Breast epithelium (tissue), 4 donors: ENCODE measurements at regions not wholly inside any gene's neighbourhood (a gene's known extent, or its start where the extent isn't known, plus 50 kb on each side); places are given as distances from the start of the nearest gene placed in this dataset.

ENCODE experiments used
- DNase-seq, 2 donors: peaks; one replicate each; pipeline ENCODE4 v3.0.0-alpha.2; 2019; ENCODE audit warnings: low spot score in 2 of 2
- H3K27ac ChIP-seq, 2 donors: fragments of 200-600 bp; sonication (generic) in 1 of 2; one replicate each; pipeline ENCODE4 v1.5.1; 2016 to 2019; ENCODE audit warnings: mild to moderate bottlenecking in 1 of 2
- H3K27me3 ChIP-seq, 2 donors: fragments of 200-600 bp; sonication (generic) in 1 of 2; one replicate each; pipeline versions ENCODE4 v1.5.1 to v1.6.0; 2017 to 2019; ENCODE audit warnings: control low read depth in 1 of 2, mild to moderate bottlenecking in 1 of 2
- H3K36me3 ChIP-seq: fragments of 200-600 bp; one replicate; pipeline ENCODE4 v1.5.1; 2019
- H3K4me1 ChIP-seq, 2 donors: fragments of 200-600 bp; sonication (generic); one replicate each; pipeline ENCODE4 v1.5.1; 2016 to 2019; ENCODE audit warnings: control low read depth in 1 of 2
- H3K4me3 ChIP-seq, 3 donors: fragments of 200-600 bp; sonication (generic); 1 replicate in 2 of 3; 2 replicates in 1 of 3; pipeline ENCODE4 v1.5.1; 2016 to 2019; ENCODE audit warnings: mild to moderate bottlenecking in 3 of 3, moderate library complexity in 2 of 3
- H3K9me3 ChIP-seq, 2 donors: fragments of 200-600 bp; sonication (generic) in 1 of 2; one replicate each; pipeline ENCODE4 v1.5.1; 2016 to 2019; ENCODE audit warnings: control low read depth in 1 of 2
- POLR2A ChIP-seq: fragments of 450-650 bp; IDR thresholded peaks from one replicate; pipeline ENCODE4 v1.6.1; 2016; ENCODE audit warnings: antibody characterized with exemption, mild to moderate bottlenecking, moderate library complexity
- POLR2AphosphoS5 ChIP-seq, 3 donors: sonication (generic); formaldehyde crosslinking; IDR thresholded peaks; one replicate each; pipeline ENCODE4 v1.6.1; 2017; ENCODE audit warnings: antibody characterized with exemption in 3 of 3
- intact Hi-C: fragments of 100-400 bp; cut with DNase I; formaldehyde crosslinking; loops from one replicate; pipeline ENCODE4 v1.15.1; 2023; ENCODE audit warnings: low total_unique reads
- TF ChIP-seq, protein P1 (sequence below), 3 donors: fragments of 450-650 bp; IDR thresholded peaks; one replicate each; pipeline ENCODE4 v1.5.1; 2016 to 2017; ENCODE audit warnings: antibody characterized with exemption in 3 of 3, mild to moderate bottlenecking in 3 of 3, moderate library complexity in 3 of 3

DNA sequence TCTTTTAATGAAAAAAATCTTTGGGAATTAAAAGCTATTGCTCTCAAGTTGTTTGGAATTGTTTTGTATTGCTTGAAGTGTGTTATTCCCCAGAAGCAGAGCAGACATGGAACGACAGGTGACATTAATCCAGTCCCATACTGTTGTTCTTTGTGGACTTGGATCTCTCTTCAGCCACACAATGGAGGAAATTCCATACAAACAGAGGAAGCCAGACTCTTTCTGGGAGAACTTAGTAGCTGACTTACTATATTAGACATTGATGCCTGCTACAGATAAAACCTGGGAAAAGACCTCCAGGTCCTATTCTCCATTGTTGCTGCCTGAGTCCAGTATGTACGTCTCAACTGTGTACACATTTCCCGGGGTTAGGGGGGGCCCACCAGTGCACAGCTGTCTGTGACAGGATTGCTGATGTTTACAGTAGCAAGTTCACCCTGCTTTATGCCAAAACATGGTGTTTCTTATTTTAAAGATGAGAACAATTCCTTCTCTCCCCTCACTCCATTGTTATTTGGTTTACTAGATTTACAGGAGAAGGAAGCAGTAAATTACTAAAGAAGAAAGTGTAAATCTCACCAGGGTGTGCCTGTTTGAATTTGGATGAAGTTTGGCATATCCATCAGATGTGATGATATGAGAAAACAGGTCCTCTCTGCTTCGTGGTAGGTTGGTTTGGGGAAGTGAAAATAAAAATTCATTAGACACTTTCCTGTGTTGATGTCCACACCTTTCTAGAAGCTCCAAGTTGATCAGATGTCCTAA is 142.4 kb upstream of the RBBP8 start:
- Histone ChIP-seq H3K27me3 (no peaks in the 10 kb centered on the region), H3K27ac (no peak overlapping the region), H3K4me3 (no peak overlapping the region), H3K4me1 (no peaks in the 10 kb centered on the region), H3K36me3 (no peaks in the 10 kb centered on the region), H3K9me3 (no peaks in the 10 kb centered on the region)
- TF ChIP-seq POLR2AphosphoS5 (IDR thresholded peaks at IDR 0.05) (no peak), POLR2A (no peak)
- TF ChIP-seq, protein P1, sequence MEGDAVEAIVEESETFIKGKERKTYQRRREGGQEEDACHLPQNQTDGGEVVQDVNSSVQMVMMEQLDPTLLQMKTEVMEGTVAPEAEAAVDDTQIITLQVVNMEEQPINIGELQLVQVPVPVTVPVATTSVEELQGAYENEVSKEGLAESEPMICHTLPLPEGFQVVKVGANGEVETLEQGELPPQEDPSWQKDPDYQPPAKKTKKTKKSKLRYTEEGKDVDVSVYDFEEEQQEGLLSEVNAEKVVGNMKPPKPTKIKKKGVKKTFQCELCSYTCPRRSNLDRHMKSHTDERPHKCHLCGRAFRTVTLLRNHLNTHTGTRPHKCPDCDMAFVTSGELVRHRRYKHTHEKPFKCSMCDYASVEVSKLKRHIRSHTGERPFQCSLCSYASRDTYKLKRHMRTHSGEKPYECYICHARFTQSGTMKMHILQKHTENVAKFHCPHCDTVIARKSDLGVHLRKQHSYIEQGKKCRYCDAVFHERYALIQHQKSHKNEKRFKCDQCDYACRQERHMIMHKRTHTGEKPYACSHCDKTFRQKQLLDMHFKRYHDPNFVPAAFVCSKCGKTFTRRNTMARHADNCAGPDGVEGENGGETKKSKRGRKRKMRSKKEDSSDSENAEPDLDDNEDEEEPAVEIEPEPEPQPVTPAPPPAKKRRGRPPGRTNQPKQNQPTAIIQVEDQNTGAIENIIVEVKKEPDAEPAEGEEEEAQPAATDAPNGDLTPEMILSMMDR (IDR thresholded peaks at IDR 0.05), result no peak
- intact Hi-C loops, result loop anchor here (10.0 kb wide), 1 partner anchor 614 kb away; no protein-coding TSS in a partner anchor
- DNase-seq, result no peak

DNA sequence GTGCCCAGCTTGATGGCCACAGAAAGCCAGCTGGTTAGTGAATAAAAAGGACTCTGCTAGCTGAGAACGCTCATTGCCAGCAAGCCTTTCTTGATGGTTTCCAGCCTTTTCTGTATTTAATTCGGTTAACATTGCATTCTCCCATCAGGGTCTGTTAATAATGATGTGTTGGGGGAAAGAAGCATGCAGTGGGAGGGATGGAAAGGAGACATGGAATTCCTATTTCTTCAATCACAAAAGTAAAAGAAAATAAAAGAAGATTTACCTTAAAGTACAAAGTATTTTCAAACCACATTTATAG is 141.9 kb upstream of the RBBP8 start:
- DNase-seq, result no peak
- Histone ChIP-seq H3K27ac (no peak overlapping the region), H3K9me3 (no peaks in the 10 kb centered on the region), H3K4me3 (no peak overlapping the region), H3K36me3 (no peaks in the 10 kb centered on the region), H3K27me3 (no peaks in the 10 kb centered on the region), H3K4me1 (no peaks in the 10 kb centered on the region)
- intact Hi-C loops, result loop anchor here (10.0 kb wide), 1 partner anchor 614 kb away; no protein-coding TSS in a partner anchor
- TF ChIP-seq, protein P1 (IDR thresholded peaks at IDR 0.05), result no peak
- TF ChIP-seq POLR2AphosphoS5 (IDR thresholded peaks at IDR 0.05) (no peak), POLR2A (no peak)

DNA sequence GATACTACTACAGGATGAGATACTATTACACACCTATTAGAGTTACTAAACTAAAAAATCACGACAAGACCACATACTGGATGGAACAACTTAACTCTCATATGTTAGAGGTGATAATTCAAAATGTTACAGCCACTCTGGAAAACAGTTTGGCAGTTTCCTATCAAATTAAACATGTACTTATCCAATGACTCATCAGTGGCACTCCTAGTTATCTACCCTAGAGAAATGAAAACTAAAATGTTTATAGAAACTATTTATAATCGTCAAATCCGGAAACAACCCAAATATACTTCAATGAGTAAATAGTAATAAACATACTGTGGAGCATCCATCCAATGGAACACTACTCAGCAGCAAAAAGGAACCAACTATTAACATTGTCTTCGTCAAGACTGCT is 137.0 kb upstream of the RBBP8 start:
- H3K4me1 ChIP-seq, result peaks cover 0 to 8% of the 10 kb centered on the region in 2 donors
- TF ChIP-seq POLR2A (no peak), POLR2AphosphoS5 (IDR thresholded peaks at IDR 0.05) (no peak)
- TF ChIP-seq, protein P1 (IDR thresholded peaks at IDR 0.05), result no peak
- no peaks in the 10 kb centered on the region for H3K36me3 ChIP-seq
- H3K27me3 ChIP-seq, result no peaks in the 10 kb centered on the region
- no peaks in the 10 kb centered on the region for H3K9me3 ChIP-seq
- intact Hi-C loops, result loop anchor here (10.0 kb wide), 1 partner anchor 609 kb away; no protein-coding TSS in a partner anchor
- H3K4me3 ChIP-seq, result no peak overlapping the region
- no peak overlapping the region for H3K27ac ChIP-seq
- DNase-seq, result no peak

DNA sequence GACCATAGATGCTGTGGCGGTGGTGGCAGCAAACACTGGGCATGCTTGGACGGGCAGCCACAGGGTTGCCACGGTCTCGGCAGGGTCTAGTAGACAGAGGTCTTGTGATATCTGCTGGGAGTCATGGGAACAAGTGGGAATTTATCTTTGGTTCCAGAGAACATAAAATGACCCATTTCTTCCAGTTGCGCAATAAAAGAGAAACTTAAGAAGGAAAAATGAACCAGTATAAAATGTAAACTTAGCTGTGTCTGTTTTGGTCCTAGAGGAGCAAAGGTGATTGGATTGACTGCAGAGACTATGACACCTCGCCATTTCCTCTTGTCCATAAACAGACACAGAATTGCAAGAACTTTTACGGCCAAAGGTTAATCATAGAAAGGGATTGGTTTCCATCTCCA is 132.6 kb upstream of the RBBP8 start:
- Histone ChIP-seq H3K9me3 (no peaks in the 10 kb centered on the region), H3K27ac (peak overlapping the region; percentile 76 to 88), H3K4me1 (peaks cover 0 to 8% of the 10 kb centered on the region in 2 donors), H3K36me3 (no peaks in the 10 kb centered on the region), H3K27me3 (no peaks in the 10 kb centered on the region), H3K4me3 (peak overlapping the region in 1 of 3 donors; percentile 34)
- intact Hi-C loops, result no loop called here
- peak in 2 of 3 donors; percentile 29 to 40 for TF ChIP-seq POLR2AphosphoS5 (IDR thresholded peaks at IDR 0.05)
- TF ChIP-seq, protein P1 (IDR thresholded peaks at IDR 0.05), result no peak
- TF ChIP-seq POLR2A, result no peak
- no peak for DNase-seq

DNA sequence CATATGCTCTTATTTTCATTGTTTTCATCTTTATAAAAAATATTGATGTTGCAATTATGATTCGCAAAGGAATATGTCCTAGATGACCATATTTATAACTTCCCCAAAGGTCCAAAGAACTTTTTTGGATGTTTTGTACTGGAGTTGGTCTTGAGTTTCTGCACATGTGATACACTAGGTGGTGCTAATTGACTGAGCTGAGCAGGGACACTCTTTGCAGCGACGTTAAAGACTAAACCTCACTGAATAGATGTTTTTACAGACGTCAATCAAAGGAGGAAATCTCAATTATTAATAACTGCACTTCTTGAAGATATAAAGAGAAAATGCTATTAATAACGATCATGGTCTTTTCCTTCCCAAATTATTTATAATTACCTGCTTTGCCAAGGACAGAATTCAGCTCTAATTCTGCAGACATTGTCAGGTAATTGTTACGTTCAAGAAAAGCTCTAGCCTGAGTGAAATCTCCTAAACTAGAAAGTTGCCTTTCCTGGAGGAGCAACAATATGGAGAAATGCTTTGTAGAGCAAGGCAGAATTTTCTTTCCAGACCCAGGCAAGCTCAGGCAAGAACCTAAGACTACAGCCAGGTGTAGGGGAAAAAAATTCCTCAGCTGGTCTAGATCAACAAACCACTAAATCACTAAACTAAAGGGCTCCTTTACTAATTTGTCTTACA is 119.3 kb upstream of the RBBP8 start:
- Histone ChIP-seq H3K4me3 (peak overlapping the region in 1 of 3 donors; percentile 6), H3K9me3 (no peaks in the 10 kb centered on the region), H3K27me3 (no peaks in the 10 kb centered on the region), H3K36me3 (no peaks in the 10 kb centered on the region), H3K4me1 (no peaks in the 10 kb centered on the region), H3K27ac (peak overlapping the region in 1 of 2 donors; percentile 49)
- no peak for DNase-seq
- intact Hi-C loops, result no loop called here
- TF ChIP-seq, protein P1 (IDR thresholded peaks at IDR 0.05), result peak; percentile 19 to 74 (median 42)
- no peak for TF ChIP-seq POLR2A
- TF ChIP-seq POLR2AphosphoS5 (IDR thresholded peaks at IDR 0.05), result no peak
